Kidney capillary endothelial cell (primary cell): ENCODE measurements at regions not wholly inside any gene's neighbourhood (a gene's known extent, or its start where the extent isn't known, plus 50 kb on each side); places are given as distances from the start of the nearest gene placed in this dataset.
A peak's percentile ranks its signal among the peaks of the same experiment; 100 is the strongest.
"Not testable (repeated sequence)": the region's sequence is repeated elsewhere in the genome, so short reads cannot be mapped to it uniquely, and the experiment has no call there.

Source experiments
- DNase-seq: peaks from one replicate; pipeline ENCODE4 v3.0.0-alpha.2; 2018; ENCODE audit warnings: low spot score

GRCh38 chr2:14072338-14072737, 560.2 kb upstream of the LRATD1 start:
- no peak for DNase-seq

- DNase-seq = no peak
Observed at GRCh38 chr2:14074691-14075090, 557.8 kb upstream of the LRATD1 start.

- no peak for DNase-seq
Observed at GRCh38 chr2:14079576-14079975, 552.9 kb upstream of the LRATD1 start.

- DNase-seq = peak; percentile 52
Observed at GRCh38 chr2:14081521-14081920, 551.0 kb upstream of the LRATD1 start.

GRCh38 chr2:14082640-14083039, 549.9 kb upstream of the LRATD1 start:
- DNase-seq = no peak

GRCh38 chr2:14094592-14094991, 537.9 kb upstream of the LRATD1 start:
- peak; percentile 41 for DNase-seq

- not testable (repeated sequence) for DNase-seq
Observed at GRCh38 chr2:14099101-14099500, 533.4 kb upstream of the LRATD1 start.

GRCh38 chr2:14114275-14114674, 518.2 kb upstream of the LRATD1 start:
- no peak for DNase-seq

GRCh38 chr2:14120376-14120775, 512.1 kb upstream of the LRATD1 start:
- no peak for DNase-seq

- DNase-seq = no peak
Observed at GRCh38 chr2:14123436-14124103, 508.9 kb upstream of the LRATD1 start.

- DNase-seq = no peak
Observed at GRCh38 chr2:14125624-14126293, 506.8 kb upstream of the LRATD1 start.

- no peak for DNase-seq
Observed at GRCh38 chr2:14126846-14127245, 505.7 kb upstream of the LRATD1 start.

GRCh38 chr2:14127765-14128164, 504.8 kb upstream of the LRATD1 start:
- no peak for DNase-seq

GRCh38 chr2:14132386-14132785, 500.1 kb upstream of the LRATD1 start:
- no peak for DNase-seq

GRCh38 chr2:14134771-14135170, 497.7 kb upstream of the LRATD1 start:
- no peak for DNase-seq

GRCh38 chr2:14136030-14136429, 496.5 kb upstream of the LRATD1 start:
- no peak for DNase-seq

- no peak for DNase-seq
Observed at GRCh38 chr2:14137643-14138042, 494.9 kb upstream of the LRATD1 start.

- no peak for DNase-seq
Observed at GRCh38 chr2:14140009-14140550, 492.4 kb upstream of the LRATD1 start.

- no peak for DNase-seq
Observed at GRCh38 chr2:14143435-14143834, 489.1 kb upstream of the LRATD1 start.

GRCh38 chr2:14148216-14148615, 484.3 kb upstream of the LRATD1 start:
- DNase-seq = no peak

GRCh38 chr2:14157816-14158215, 474.7 kb upstream of the LRATD1 start:
- no peak for DNase-seq

GRCh38 chr2:14180333-14180732, 452.2 kb upstream of the LRATD1 start:
- DNase-seq = no peak

- DNase-seq = no peak
Observed at GRCh38 chr2:14182227-14182946, 450.1 kb upstream of the LRATD1 start.
